ENCODE measurements at regions not wholly inside any gene's neighbourhood (a gene's known extent, or its start where the extent isn't known, plus 50 kb on each side); places are given as distances from the start of the nearest gene placed in this dataset.

GRCh38 chr4:32042486-32043247 lies 1322.5 kb downstream of the PCDH7 start:
- DNase-seq (ENCODE audit: low spot score) = no peak

- no peak for DNase-seq (ENCODE audit: low spot score)
These were observed 1323.1 kb downstream of the PCDH7 start for GRCh38 chr4:32043248-32043633.

- DNase-seq (ENCODE audit: low spot score) = no peak
These were observed 1341.7 kb downstream of the PCDH7 start for GRCh38 chr4:32061916-32062315.

GRCh38 chr4:32073542-32073941 lies 1353.4 kb downstream of the PCDH7 start:
- no peak for DNase-seq (ENCODE audit: low spot score)

- DNase-seq (ENCODE audit: low spot score) = no peak
These were observed 1367.0 kb downstream of the PCDH7 start for GRCh38 chr4:32087211-32087610.

- no peak for DNase-seq (ENCODE audit: low spot score)
These were observed 1374.8 kb downstream of the PCDH7 start for GRCh38 chr4:32094987-32095386.

GRCh38 chr4:32102896-32103295 lies 1382.7 kb downstream of the PCDH7 start:
- DNase-seq (ENCODE audit: low spot score) = no peak

GRCh38 chr4:32106767-32107166 lies 1386.6 kb downstream of the PCDH7 start:
- no peak for DNase-seq (ENCODE audit: low spot score)

- DNase-seq (ENCODE audit: low spot score) = no peak
These were observed 1392.7 kb downstream of the PCDH7 start for GRCh38 chr4:32112891-32113290.

- DNase-seq (ENCODE audit: low spot score) = no peak
These were observed 1397.5 kb downstream of the PCDH7 start for GRCh38 chr4:32117693-32118092.

GRCh38 chr4:32119907-32120306 lies 1399.7 kb downstream of the PCDH7 start:
- no peak for DNase-seq (ENCODE audit: low spot score)

- no peak for DNase-seq (ENCODE audit: low spot score)
These were observed 1408.4 kb downstream of the PCDH7 start for GRCh38 chr4:32128549-32128948.

GRCh38 chr4:32129967-32130366 lies 1409.8 kb downstream of the PCDH7 start:
- no peak for DNase-seq (ENCODE audit: low spot score)

- DNase-seq (ENCODE audit: low spot score) = no peak
These were observed 1413.0 kb downstream of the PCDH7 start for GRCh38 chr4:32133141-32133540.

GRCh38 chr4:32133734-32134133 lies 1413.6 kb downstream of the PCDH7 start:
- DNase-seq (ENCODE audit: low spot score) = no peak

GRCh38 chr4:32135642-32136041 lies 1415.5 kb downstream of the PCDH7 start:
- DNase-seq (ENCODE audit: low spot score) = no peak

- DNase-seq (ENCODE audit: low spot score) = no peak
These were observed 1416.1 kb downstream of the PCDH7 start for GRCh38 chr4:32136081-32136787.

GRCh38 chr4:32140636-32141035 lies 1420.5 kb downstream of the PCDH7 start:
- DNase-seq (ENCODE audit: low spot score) = no peak

- no peak for DNase-seq (ENCODE audit: low spot score)
These were observed 1421.9 kb downstream of the PCDH7 start for GRCh38 chr4:32142075-32142474.

GRCh38 chr4:32145987-32146386 lies 1425.8 kb downstream of the PCDH7 start:
- DNase-seq (ENCODE audit: low spot score) = no peak

- no peak for DNase-seq (ENCODE audit: low spot score)
These were observed 1427.4 kb downstream of the PCDH7 start for GRCh38 chr4:32147446-32148085.

GRCh38 chr4:32148111-32148666 lies 1428.0 kb downstream of the PCDH7 start:
- DNase-seq (ENCODE audit: low spot score) = peak; percentile 12

GRCh38 chr4:32158961-32159360 lies 1438.8 kb downstream of the PCDH7 start:
- no peak for DNase-seq (ENCODE audit: low spot score)
